ENCODE measurements at regions not wholly inside any gene's neighbourhood (a gene's known extent, or its start where the extent isn't known, plus 50 kb on each side); places are given as distances from the start of the nearest gene placed in this dataset.

DNA sequence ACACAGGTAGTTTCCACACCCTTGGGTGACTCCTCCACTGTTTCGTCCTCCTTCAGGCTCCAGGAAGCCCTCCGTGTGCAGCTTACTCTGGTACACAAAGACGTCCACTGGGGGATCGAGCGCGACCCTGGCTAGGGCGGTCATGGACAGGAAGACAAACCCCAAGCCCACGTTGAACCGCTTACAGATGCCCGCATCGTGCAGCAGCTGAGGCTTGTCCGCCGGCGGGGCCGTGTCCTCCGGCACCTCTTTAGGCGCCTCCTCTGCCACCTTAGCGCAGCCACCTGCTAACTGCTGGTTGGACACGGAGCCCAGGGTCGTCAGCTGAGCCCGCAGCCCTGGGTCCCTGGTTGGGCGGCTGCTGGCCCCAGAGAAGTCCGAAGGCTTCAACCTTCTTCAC, 309.0 kb upstream of the BTBD3 start:
- Histone ChIP-seq H2BK5ac (ENCODE audit: low read length) (no peak overlapping the region), H3K27me3 (ENCODE audit: control insufficient read depth in 3 of 3, insufficient read depth in 3 of 3, low read depth in 1 of 3, low read length in 3 of 3) (no peaks in the 10 kb centered on the region), H3K4me1 (ENCODE audit: control insufficient read depth in 2 of 2, insufficient read depth in 1 of 2, low read depth in 1 of 2, low read length in 2 of 2) (no peaks in the 10 kb centered on the region), H3K9ac (ENCODE audit: low read depth, low read length, poor library complexity) (no peak overlapping the region), H2BK15ac (ENCODE audit: low read length) (no peak overlapping the region), H2BK12ac (ENCODE audit: low read length) (no peak overlapping the region), H3K4me3 (ENCODE audit: low read length in 2 of 2) (no peak overlapping the region), H3K14ac (ENCODE audit: low read length) (peak overlapping the region; percentile 82), H3K4ac (ENCODE audit: low read length) (no peak overlapping the region), H2BK120ac (ENCODE audit: low read depth, low read length) (no peak overlapping the region), H3K79me1 (ENCODE audit: low read depth, low read length) (peaks cover 3% of the 10 kb centered on the region), H2AFZ (ENCODE audit: low read length) (no peak overlapping the region), H3K18ac (ENCODE audit: low read length) (peak overlapping the region; percentile 57), H3K23ac (ENCODE audit: low read depth, low read length, poor library complexity) (no peak overlapping the region), H3K4me2 (ENCODE audit: insufficient read depth, low read length, poor library complexity, severe bottlenecking) (no peak overlapping the region), H3K27ac (replicated peaks; ENCODE audit: low read length) (no peak overlapping the region), H4K91ac (ENCODE audit: low read depth, low read length, poor library complexity) (peak overlapping the region; percentile 72), H3K36me3 (replicated peaks in 1 of 2; ENCODE audit: control insufficient read depth in 2 of 2, insufficient read depth in 2 of 2, low read length in 2 of 2) (no peaks in the 10 kb centered on the region), H3K9me3 (replicated peaks in 1 of 2; ENCODE audit: control insufficient read depth in 2 of 2, insufficient read depth in 1 of 2, low read depth in 1 of 2, low read length in 2 of 2) (peaks cover 0 to 2% of the 10 kb centered on the region in 2 donors), H2AK5ac (ENCODE audit: low read depth, low read length) (peak overlapping the region; percentile 74), H4K8ac (ENCODE audit: low read depth, low read length) (no peak overlapping the region)
- no peak for DNase-seq (ENCODE audit: low spot score)
- WGBS, 2 donors (ENCODE audit: extremely low coverage in 2 of 2, insufficient read length in 2 of 2, insufficient replicate concordance in 1 of 2) = no CpG with 5 or more reads among the region's 23 CpGs

DNA sequence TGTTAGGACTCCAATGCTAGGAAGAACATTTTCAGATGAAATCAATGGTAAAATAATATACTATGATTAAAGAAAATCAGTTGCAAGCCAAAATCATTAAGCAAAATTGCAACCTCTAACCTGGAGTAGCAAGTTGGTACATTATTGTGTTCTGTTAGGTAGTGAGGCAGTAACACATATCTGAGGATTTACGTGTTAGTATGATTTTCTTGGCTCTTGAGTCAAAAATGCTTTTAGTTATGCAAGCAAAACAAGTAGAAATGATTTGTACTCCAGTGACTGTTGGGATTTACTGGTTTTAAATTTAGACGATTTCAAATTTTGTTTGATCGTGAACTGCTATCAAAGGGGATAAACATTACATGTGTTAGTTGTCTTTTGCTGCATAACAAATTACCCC, 293.0 kb upstream of the BTBD3 start:
- no peak for DNase-seq (ENCODE audit: low spot score)
- Histone ChIP-seq H3K79me1 (ENCODE audit: low read depth, low read length) (no peaks in the 10 kb centered on the region), H3K4me1 (ENCODE audit: control insufficient read depth in 2 of 2, insufficient read depth in 1 of 2, low read depth in 1 of 2, low read length in 2 of 2) (no peaks in the 10 kb centered on the region), H3K23ac (ENCODE audit: low read depth, low read length, poor library complexity) (no peak overlapping the region), H3K36me3 (replicated peaks in 1 of 2; ENCODE audit: control insufficient read depth in 2 of 2, insufficient read depth in 2 of 2, low read length in 2 of 2) (no peaks in the 10 kb centered on the region), H4K8ac (ENCODE audit: low read depth, low read length) (no peak overlapping the region), H3K4ac (ENCODE audit: low read length) (no peak overlapping the region), H2AFZ (ENCODE audit: low read length) (no peak overlapping the region), H3K18ac (ENCODE audit: low read length) (no peak overlapping the region), H2AK5ac (ENCODE audit: low read depth, low read length) (no peak overlapping the region), H4K91ac (ENCODE audit: low read depth, low read length, poor library complexity) (no peak overlapping the region), H3K4me3 (ENCODE audit: low read length in 2 of 2) (no peak overlapping the region), H3K14ac (ENCODE audit: low read length) (no peak overlapping the region), H3K27ac (replicated peaks; ENCODE audit: low read length) (no peak overlapping the region), H2BK15ac (ENCODE audit: low read length) (no peak overlapping the region), H2BK120ac (ENCODE audit: low read depth, low read length) (no peak overlapping the region), H3K4me2 (ENCODE audit: insufficient read depth, low read length, poor library complexity, severe bottlenecking) (no peak overlapping the region), H3K27me3 (ENCODE audit: control insufficient read depth in 3 of 3, insufficient read depth in 3 of 3, low read depth in 1 of 3, low read length in 3 of 3) (peaks cover 0 to 6% (median 0%) of the 10 kb centered on the region in 3 experiments), H2BK5ac (ENCODE audit: low read length) (no peak overlapping the region), H3K9me3 (replicated peaks in 1 of 2; ENCODE audit: control insufficient read depth in 2 of 2, insufficient read depth in 1 of 2, low read depth in 1 of 2, low read length in 2 of 2) (peaks cover 0 to 2% of the 10 kb centered on the region in 2 donors), H3K9ac (ENCODE audit: low read depth, low read length, poor library complexity) (no peak overlapping the region), H2BK12ac (ENCODE audit: low read length) (no peak overlapping the region)
- no CpG with 5 or more reads among the region's 3 CpGs for WGBS, 2 donors (ENCODE audit: extremely low coverage in 2 of 2, insufficient read length in 2 of 2, insufficient replicate concordance in 1 of 2)

DNA sequence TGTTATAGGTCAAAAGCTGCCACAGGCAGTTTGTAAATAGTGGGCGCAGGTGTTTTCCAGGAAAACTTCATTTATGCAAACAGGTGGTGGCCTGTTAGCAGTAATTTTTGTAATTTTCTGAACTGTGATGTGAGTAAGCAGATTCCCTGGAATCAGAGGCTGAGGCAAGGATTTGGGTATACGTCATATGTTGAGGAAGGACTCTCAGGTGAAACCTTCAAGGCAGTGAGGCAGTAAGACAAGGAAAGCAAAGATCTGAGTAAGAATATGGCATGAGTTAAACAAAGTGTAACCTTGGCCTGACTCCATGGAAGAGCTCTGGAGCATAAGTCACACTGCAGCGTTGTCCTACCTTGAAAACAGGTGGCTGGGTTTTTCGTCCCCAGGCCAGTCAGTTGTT, 291.1 kb upstream of the BTBD3 start:
- Histone ChIP-seq H3K4me2 (ENCODE audit: insufficient read depth, low read length, poor library complexity, severe bottlenecking) (no peak overlapping the region), H3K36me3 (replicated peaks in 1 of 2; ENCODE audit: control insufficient read depth in 2 of 2, insufficient read depth in 2 of 2, low read length in 2 of 2) (no peaks in the 10 kb centered on the region), H3K27ac (replicated peaks; ENCODE audit: low read length) (no peak overlapping the region), H4K91ac (ENCODE audit: low read depth, low read length, poor library complexity) (no peak overlapping the region), H2AK5ac (ENCODE audit: low read depth, low read length) (no peak overlapping the region), H2BK15ac (ENCODE audit: low read length) (no peak overlapping the region), H2BK12ac (ENCODE audit: low read length) (no peak overlapping the region), H3K79me1 (ENCODE audit: low read depth, low read length) (no peaks in the 10 kb centered on the region), H3K23ac (ENCODE audit: low read depth, low read length, poor library complexity) (no peak overlapping the region), H2BK5ac (ENCODE audit: low read length) (no peak overlapping the region), H3K9me3 (replicated peaks in 1 of 2; ENCODE audit: control insufficient read depth in 2 of 2, insufficient read depth in 1 of 2, low read depth in 1 of 2, low read length in 2 of 2) (no peaks in the 10 kb centered on the region), H4K8ac (ENCODE audit: low read depth, low read length) (no peak overlapping the region), H3K14ac (ENCODE audit: low read length) (no peak overlapping the region), H3K9ac (ENCODE audit: low read depth, low read length, poor library complexity) (no peak overlapping the region), H2BK120ac (ENCODE audit: low read depth, low read length) (no peak overlapping the region), H3K27me3 (ENCODE audit: control insufficient read depth in 3 of 3, insufficient read depth in 3 of 3, low read depth in 1 of 3, low read length in 3 of 3) (peaks cover 0 to 6% (median 0%) of the 10 kb centered on the region in 3 experiments), H3K4me1 (ENCODE audit: control insufficient read depth in 2 of 2, insufficient read depth in 1 of 2, low read depth in 1 of 2, low read length in 2 of 2) (no peaks in the 10 kb centered on the region), H3K4me3 (ENCODE audit: low read length in 2 of 2) (no peak overlapping the region), H2AFZ (ENCODE audit: low read length) (no peak overlapping the region), H3K18ac (ENCODE audit: low read length) (no peak overlapping the region), H3K4ac (ENCODE audit: low read length) (no peak overlapping the region)
- no CpG with 5 or more reads among the region's 4 CpGs for WGBS, 2 donors (ENCODE audit: extremely low coverage in 2 of 2, insufficient read length in 2 of 2, insufficient replicate concordance in 1 of 2)
- DNase-seq (ENCODE audit: low spot score) = no peak

DNA sequence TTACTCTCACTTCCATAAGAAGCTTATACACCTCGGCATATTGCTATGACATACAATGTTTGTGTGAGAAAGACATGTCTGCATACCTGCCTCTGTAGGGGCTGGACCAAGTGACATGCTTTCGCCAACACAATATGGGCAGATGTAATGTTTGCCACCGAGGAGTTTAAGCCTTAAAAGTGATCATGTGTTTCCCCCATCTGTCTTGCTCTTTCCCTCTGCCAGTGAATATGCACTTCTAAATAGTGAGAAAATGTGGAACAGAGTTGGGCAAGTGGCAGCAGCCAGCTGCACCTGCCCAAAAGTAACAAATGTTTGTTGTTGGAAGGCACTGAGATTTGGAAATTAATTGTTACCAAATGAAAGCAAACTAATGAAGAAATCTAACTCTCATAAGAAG, 274.8 kb upstream of the BTBD3 start:
- Histone ChIP-seq H3K4me3 (ENCODE audit: low read length in 2 of 2) (no peak overlapping the region), H3K27me3 (ENCODE audit: control insufficient read depth in 3 of 3, insufficient read depth in 3 of 3, low read depth in 1 of 3, low read length in 3 of 3) (peaks cover 0 to 3% (median 0%) of the 10 kb centered on the region in 3 experiments), H2BK15ac (ENCODE audit: low read length) (no peak overlapping the region), H3K9ac (ENCODE audit: low read depth, low read length, poor library complexity) (no peak overlapping the region), H4K91ac (ENCODE audit: low read depth, low read length, poor library complexity) (no peak overlapping the region), H3K9me3 (replicated peaks in 1 of 2; ENCODE audit: control insufficient read depth in 2 of 2, insufficient read depth in 1 of 2, low read depth in 1 of 2, low read length in 2 of 2) (no peaks in the 10 kb centered on the region), H2AFZ (ENCODE audit: low read length) (no peak overlapping the region), H3K14ac (ENCODE audit: low read length) (no peak overlapping the region), H3K27ac (replicated peaks; ENCODE audit: low read length) (no peak overlapping the region), H2BK12ac (ENCODE audit: low read length) (no peak overlapping the region), H3K36me3 (replicated peaks in 1 of 2; ENCODE audit: control insufficient read depth in 2 of 2, insufficient read depth in 2 of 2, low read length in 2 of 2) (no peaks in the 10 kb centered on the region), H2AK5ac (ENCODE audit: low read depth, low read length) (no peak overlapping the region), H4K8ac (ENCODE audit: low read depth, low read length) (no peak overlapping the region), H2BK5ac (ENCODE audit: low read length) (no peak overlapping the region), H3K18ac (ENCODE audit: low read length) (no peak overlapping the region), H2BK120ac (ENCODE audit: low read depth, low read length) (no peak overlapping the region), H3K4me1 (ENCODE audit: control insufficient read depth in 2 of 2, insufficient read depth in 1 of 2, low read depth in 1 of 2, low read length in 2 of 2) (no peaks in the 10 kb centered on the region), H3K23ac (ENCODE audit: low read depth, low read length, poor library complexity) (no peak overlapping the region), H3K79me1 (ENCODE audit: low read depth, low read length) (no peaks in the 10 kb centered on the region), H3K4me2 (ENCODE audit: insufficient read depth, low read length, poor library complexity, severe bottlenecking) (no peak overlapping the region), H3K4ac (ENCODE audit: low read length) (no peak overlapping the region)
- DNase-seq (ENCODE audit: low spot score) = no peak
- WGBS, 2 donors (ENCODE audit: extremely low coverage in 2 of 2, insufficient read length in 2 of 2, insufficient replicate concordance in 1 of 2) = no CpG with 5 or more reads among the region's 3 CpGs

All from neuronal stem cell (in vitro differentiated cells).